HCT116 (cell line): ENCODE measurements at regions not wholly inside any gene's neighbourhood (a gene's known extent, or its start where the extent isn't known, plus 50 kb on each side); places are given as distances from the start of the nearest gene placed in this dataset.

ENCODE experiments used
- ATAC-seq: fragments of 200-7000 bp; cut with Tn5 transposase; 2 replicates; pipeline ENCODE4 v1.9.1; 2020; ENCODE audit warnings: mild to moderate bottlenecking, moderate library complexity
- BruUV-seq: library from RNA; stranded (reverse); fragments of 400-500 nt; replicated peaks from 2 replicates; lab custom pipeline; 2021; lab: Mats Ljungman, UMichigan
- CTCF ChIA-PET: fragments of 300-600 bp; sonication (Branson Sonifier 250); formaldehyde crosslinking; loops from one replicate; lab custom pipeline; 2021; ENCODE audit warnings: antibody characterized with exemption; lab: Charles Lee
- POLR2A ChIA-PET: fragments of 300-600, 350-600 bp; sonication (Branson Sonifier 250); formaldehyde crosslinking; loops from one replicate; lab custom pipeline; 2021; ENCODE audit warnings: antibody characterized with exemption; lab: Charles Lee
- RAD21 ChIA-PET, 2 experiments: fragments of 300-600 bp; sonication (Branson Sonifier 250); formaldehyde crosslinking; loops; one replicate each; lab custom pipeline; 2023; ENCODE audit warnings: low total read pairs in 2 of 2; ENCODE audit not compliant: uncharacterized antibody in 2 of 2, unreplicated experiment in 2 of 2, low non-redundant PET in 1 of 2; lab: Charles Lee
- DNase-seq: peaks from one replicate; pipeline ENCODE4 v3.0.0-alpha.2; 2010; ENCODE audit warnings: low read depth, low spot score
- H2AFZ ChIP-seq: fragments of 200-600 bp; shearing (Covaris generic), sonication (generic); 2 replicates; pipeline ENCODE4 v1.6.1; 2017; ENCODE audit warnings: low read depth, mixed run types, mixed read lengths, antibody characterized with exemption, low read length; ENCODE audit not compliant: poor library complexity, severe bottlenecking
- H3K27ac ChIP-seq: 2 replicates; pipeline ENCODE4 v1.5.1; 2012; ENCODE audit warnings: low read depth, low read length
- H3K27me3 ChIP-seq: fragments of 200-600 bp; sonication (generic); 2 replicates; pipeline ENCODE4 v1.6.1; 2016; ENCODE audit warnings: mixed run types, low read length, mixed read lengths; ENCODE audit not compliant: insufficient read depth
- H3K36me3 ChIP-seq, 2 experiments: fragments of 200-500 bp in 1 of 2; fragments of 200-600 bp in 1 of 2; sonication (Bioruptor generic) in 1 of 2; sonication (generic) in 1 of 2; 2 replicates each; pipeline versions ENCODE4 v1.5.1 to v1.6.1; 2014 to 2016; ENCODE audit warnings: low read length in 2 of 2, inconsistent platforms in 1 of 2, mixed read lengths in 1 of 2, mixed run types in 1 of 2; ENCODE audit not compliant: insufficient read depth in 2 of 2, control insufficient read depth in 1 of 2
- H3K4me1 ChIP-seq, 2 experiments: fragments of 200-600 bp in 1 of 2; sonication (generic) in 1 of 2; 2 replicates each; pipeline versions ENCODE4 v1.5.1 to v1.6.1; 2012 to 2017; ENCODE audit warnings: low read length in 2 of 2, inconsistent platforms in 1 of 2, mild to moderate bottlenecking in 1 of 2, mixed read lengths in 1 of 2, mixed run types in 1 of 2, moderate library complexity in 1 of 2; ENCODE audit not compliant: insufficient read depth in 2 of 2, control insufficient read depth in 1 of 2
- H3K4me2 ChIP-seq: fragments of 200-600 bp; sonication (generic); 2 replicates; pipeline ENCODE4 v1.6.1; 2017; ENCODE audit warnings: mixed run types, low read length, mixed read lengths
- H3K4me3 ChIP-seq, 2 experiments: fragments of 200-600 bp in 1 of 2; sonication (generic) in 1 of 2; replicated peaks in 1 of 2; 2 replicates each; pipeline ENCODE4 v1.5.1; 2011 to 2016; ENCODE audit warnings: low read length in 2 of 2, control low read depth in 1 of 2, low read depth in 1 of 2, mild to moderate bottlenecking in 1 of 2, mixed read lengths in 1 of 2, mixed run types in 1 of 2
- H3K79me2 ChIP-seq: fragments of 200-600 bp; sonication (generic); 2 replicates; pipeline ENCODE4 v1.6.1; 2017; ENCODE audit warnings: mild to moderate bottlenecking, mixed run types, low read length, moderate library complexity, mixed read lengths; ENCODE audit not compliant: insufficient read depth
- H3K9ac ChIP-seq: fragments of 200-600 bp; sonication (generic); 2 replicates; pipeline ENCODE4 v1.6.1; 2016; ENCODE audit warnings: low read length, mixed read lengths
- H3K9me2 ChIP-seq: fragments of 200-600 bp; sonication (generic), shearing (Covaris generic); 2 replicates; pipeline ENCODE4 v1.6.1; 2017; ENCODE audit warnings: mixed run types, mild to moderate bottlenecking, moderate library complexity; ENCODE audit not compliant: insufficient read depth
- H3K9me3 ChIP-seq, 2 experiments: fragments of 200-500 bp in 1 of 2; fragments of 200-600 bp in 1 of 2; sonication (Bioruptor generic) in 1 of 2; sonication (generic) in 1 of 2; 2 replicates each; pipeline ENCODE4 v1.6.1; 2014 to 2017; ENCODE audit warnings: low read length in 2 of 2, mixed read lengths in 2 of 2, inconsistent platforms in 1 of 2, low read depth in 1 of 2, mild to moderate bottlenecking in 1 of 2, mixed run types in 1 of 2, moderate library complexity in 1 of 2; ENCODE audit not compliant: control insufficient read depth in 1 of 2, insufficient read depth in 1 of 2
- H4K20me1 ChIP-seq: fragments of 200-600 bp; sonication (generic), shearing (Covaris generic); 2 replicates; pipeline ENCODE4 v1.6.1; 2017; ENCODE audit warnings: mixed run types, mild to moderate bottlenecking, moderate library complexity; ENCODE audit not compliant: insufficient read depth
- CBX3 ChIP-seq: IDR thresholded peaks from 2 replicates; pipeline ENCODE4 v1.6.1; 2012; ENCODE audit warnings: low read depth
- CEBPB ChIP-seq: IDR thresholded peaks from 2 replicates; pipeline ENCODE4 v1.6.1; 2012; ENCODE audit warnings: low read depth
- EGR1 ChIP-seq: IDR thresholded peaks from 2 replicates; pipeline ENCODE4 v1.6.1; 2012; ENCODE audit warnings: low read depth
- ELF1 ChIP-seq: IDR thresholded peaks from 2 replicates; pipeline ENCODE4 v1.6.1; 2012; ENCODE audit warnings: low read depth, borderline replicate concordance
- EZH2 ChIP-seq: fragments of 200-600 bp; sonication (generic); IDR thresholded peaks from 2 replicates; pipeline ENCODE4 v1.6.1; 2017; ENCODE audit warnings: antibody characterized with exemption, mixed run types
- EZH2phosphoT487 ChIP-seq: fragments of 200-600 bp; IDR thresholded peaks from 2 replicates; pipeline ENCODE4 v1.6.1; 2018; ENCODE audit warnings: antibody characterized with exemption, borderline replicate concordance
- FOSL1 ChIP-seq: IDR thresholded peaks from 2 replicates; pipeline ENCODE4 v1.6.1; 2012; ENCODE audit warnings: low read depth
- POLR2AphosphoS5 ChIP-seq: IDR thresholded peaks from 2 replicates; pipeline ENCODE4 v1.6.1; 2011; ENCODE audit warnings: mild to moderate bottlenecking, low read depth, low read length, moderate library complexity
- RAD21 ChIP-seq: IDR thresholded peaks from 2 replicates; pipeline ENCODE4 v1.6.1; 2012; ENCODE audit warnings: low read depth, mild to moderate bottlenecking
- SIN3A ChIP-seq: IDR thresholded peaks from 2 replicates; pipeline ENCODE4 v1.6.1; 2012; ENCODE audit warnings: low read depth
- SP1 ChIP-seq: IDR thresholded peaks from 2 replicates; pipeline ENCODE4 v1.6.1; 2012; ENCODE audit warnings: low read depth
- SRF ChIP-seq: IDR thresholded peaks from 2 replicates; pipeline ENCODE4 v1.6.1; 2012; ENCODE audit warnings: low read depth
- TCF7L2 ChIP-seq: IDR thresholded peaks from 2 replicates; pipeline ENCODE4 v1.7.0; 2011; ENCODE audit warnings: borderline replicate concordance, inconsistent platforms; ENCODE audit not compliant: insufficient read depth, insufficient read length; ENCODE audit errors: extremely low read depth
- YY1 ChIP-seq: IDR thresholded peaks from 2 replicates; pipeline ENCODE4 v1.6.1; 2011; ENCODE audit warnings: low read length, low read depth, moderate library complexity, mild to moderate bottlenecking; ENCODE audit not compliant: insufficient replicate concordance; ENCODE audit errors: extremely low read depth
- ZFX ChIP-seq: fragments of 450-650 bp; IDR thresholded peaks from 2 replicates; pipeline ENCODE4 v1.6.1; 2017
- ZNF274 ChIP-seq: fragments of 200-500 bp; sonication (Bioruptor generic); IDR thresholded peaks from 2 replicates; pipeline ENCODE4 v1.6.1; 2014; ENCODE audit warnings: mild to moderate bottlenecking, low read depth, low read length, inconsistent platforms
- intact Hi-C: fragments of 100-400 bp; cut with micrococcal nuclease; formaldehyde crosslinking; loops from 2 replicates; pipeline ENCODE4 v1.10.0; 2022
- TF ChIP-seq, protein P1 (sequence below): IDR thresholded peaks from 2 replicates; pipeline ENCODE4 v1.6.1; 2012
- TF ChIP-seq, protein P2 (sequence below), 3 experiments: fragments of 200-600 bp in 1 of 3; sonication (generic) in 1 of 3; IDR thresholded peaks in 2 of 3; conservative IDR thresholded peaks in 1 of 3; 2 replicates each; pipeline ENCODE4 v1.5.1; 2012 to 2017; ENCODE audit warnings: low read depth in 2 of 3, low read length in 2 of 3, antibody characterized with exemption in 1 of 3, borderline replicate concordance in 1 of 3, control low read depth in 1 of 3, mild to moderate bottlenecking in 1 of 3, mixed read lengths in 1 of 3, mixed run types in 1 of 3, moderate library complexity in 1 of 3; ENCODE audit not compliant: insufficient read depth in 1 of 3
- TF ChIP-seq, protein P3 (sequence below): IDR thresholded peaks from 2 replicates; pipeline ENCODE4 v1.6.1; 2012; ENCODE audit warnings: low read depth
- TF ChIP-seq, protein P4 (sequence below): IDR thresholded peaks from 2 replicates; pipeline ENCODE4 v1.6.1; 2012

DNA sequence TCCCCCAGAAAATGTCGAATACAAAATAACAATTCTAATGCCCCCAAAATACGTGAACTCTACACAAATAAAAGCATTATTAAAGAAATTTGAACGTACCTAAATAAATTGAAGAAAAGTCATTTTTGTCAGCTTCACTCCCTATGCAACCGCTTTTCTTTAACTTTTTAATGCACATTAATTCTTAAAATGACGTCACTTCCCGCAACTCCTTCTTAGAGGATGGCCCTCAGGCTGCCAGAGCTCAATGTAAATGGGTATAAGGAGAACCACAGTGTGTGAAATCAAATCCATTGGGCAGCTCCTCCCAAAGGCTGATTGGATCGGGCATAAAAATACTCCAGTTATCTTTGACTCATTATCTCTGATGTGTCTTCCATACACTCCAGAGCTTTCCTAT, 736.9 kb downstream of the GBE1 start:
- Histone ChIP-seq H3K9me2 (no peaks in the 10 kb centered on the region), H3K9ac (no peak overlapping the region), H3K4me3 (no peak overlapping the region), H3K4me2 (no peak overlapping the region), H3K79me2 (no peaks in the 10 kb centered on the region), H4K20me1 (no peaks in the 10 kb centered on the region), H3K27me3 (no peaks in the 10 kb centered on the region), H3K36me3 (no peaks in the 10 kb centered on the region), H3K4me1 (no peaks in the 10 kb centered on the region), H3K9me3 (peaks cover 0 to 17% of the 10 kb centered on the region in 2 experiments; a peak in 2 of 4 replicates), H2AFZ (no peak overlapping the region), H3K27ac (no peak overlapping the region)
- intact Hi-C loops = no loop called here
- BruUV-seq = no TSS peak
- ChIA-PET RAD21 (no interaction called here), CTCF (no interaction called here), POLR2A (no interaction called here)
- no peak for ATAC-seq
- no peak for DNase-seq
- no peak for TF ChIP-seq TCF7L2
- TF ChIP-seq YY1 = no peak
- TF ChIP-seq EZH2phosphoT487 = no peak
- TF ChIP-seq POLR2AphosphoS5 = no peak
- TF ChIP-seq SP1 = no peak
- no peak for TF ChIP-seq CBX3
- TF ChIP-seq EGR1 = no peak
- no peak for TF ChIP-seq CEBPB
- TF ChIP-seq, protein P1, sequence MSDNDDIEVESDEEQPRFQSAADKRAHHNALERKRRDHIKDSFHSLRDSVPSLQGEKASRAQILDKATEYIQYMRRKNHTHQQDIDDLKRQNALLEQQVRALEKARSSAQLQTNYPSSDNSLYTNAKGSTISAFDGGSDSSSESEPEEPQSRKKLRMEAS = no peak
- no peak for TF ChIP-seq ZFX
- TF ChIP-seq, protein P2, sequence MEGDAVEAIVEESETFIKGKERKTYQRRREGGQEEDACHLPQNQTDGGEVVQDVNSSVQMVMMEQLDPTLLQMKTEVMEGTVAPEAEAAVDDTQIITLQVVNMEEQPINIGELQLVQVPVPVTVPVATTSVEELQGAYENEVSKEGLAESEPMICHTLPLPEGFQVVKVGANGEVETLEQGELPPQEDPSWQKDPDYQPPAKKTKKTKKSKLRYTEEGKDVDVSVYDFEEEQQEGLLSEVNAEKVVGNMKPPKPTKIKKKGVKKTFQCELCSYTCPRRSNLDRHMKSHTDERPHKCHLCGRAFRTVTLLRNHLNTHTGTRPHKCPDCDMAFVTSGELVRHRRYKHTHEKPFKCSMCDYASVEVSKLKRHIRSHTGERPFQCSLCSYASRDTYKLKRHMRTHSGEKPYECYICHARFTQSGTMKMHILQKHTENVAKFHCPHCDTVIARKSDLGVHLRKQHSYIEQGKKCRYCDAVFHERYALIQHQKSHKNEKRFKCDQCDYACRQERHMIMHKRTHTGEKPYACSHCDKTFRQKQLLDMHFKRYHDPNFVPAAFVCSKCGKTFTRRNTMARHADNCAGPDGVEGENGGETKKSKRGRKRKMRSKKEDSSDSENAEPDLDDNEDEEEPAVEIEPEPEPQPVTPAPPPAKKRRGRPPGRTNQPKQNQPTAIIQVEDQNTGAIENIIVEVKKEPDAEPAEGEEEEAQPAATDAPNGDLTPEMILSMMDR (IDR thresholded peaks at IDR 0.05 in 2 of 3, conservative IDR thresholded peaks at IDR 0.05 in 1 of 3; ENCODE audit: borderline replicate concordance in 1 of 3, insufficient read depth in 1 of 3, low read depth in 2 of 3, low read length in 2 of 3) = no peak
- TF ChIP-seq, protein P3, sequence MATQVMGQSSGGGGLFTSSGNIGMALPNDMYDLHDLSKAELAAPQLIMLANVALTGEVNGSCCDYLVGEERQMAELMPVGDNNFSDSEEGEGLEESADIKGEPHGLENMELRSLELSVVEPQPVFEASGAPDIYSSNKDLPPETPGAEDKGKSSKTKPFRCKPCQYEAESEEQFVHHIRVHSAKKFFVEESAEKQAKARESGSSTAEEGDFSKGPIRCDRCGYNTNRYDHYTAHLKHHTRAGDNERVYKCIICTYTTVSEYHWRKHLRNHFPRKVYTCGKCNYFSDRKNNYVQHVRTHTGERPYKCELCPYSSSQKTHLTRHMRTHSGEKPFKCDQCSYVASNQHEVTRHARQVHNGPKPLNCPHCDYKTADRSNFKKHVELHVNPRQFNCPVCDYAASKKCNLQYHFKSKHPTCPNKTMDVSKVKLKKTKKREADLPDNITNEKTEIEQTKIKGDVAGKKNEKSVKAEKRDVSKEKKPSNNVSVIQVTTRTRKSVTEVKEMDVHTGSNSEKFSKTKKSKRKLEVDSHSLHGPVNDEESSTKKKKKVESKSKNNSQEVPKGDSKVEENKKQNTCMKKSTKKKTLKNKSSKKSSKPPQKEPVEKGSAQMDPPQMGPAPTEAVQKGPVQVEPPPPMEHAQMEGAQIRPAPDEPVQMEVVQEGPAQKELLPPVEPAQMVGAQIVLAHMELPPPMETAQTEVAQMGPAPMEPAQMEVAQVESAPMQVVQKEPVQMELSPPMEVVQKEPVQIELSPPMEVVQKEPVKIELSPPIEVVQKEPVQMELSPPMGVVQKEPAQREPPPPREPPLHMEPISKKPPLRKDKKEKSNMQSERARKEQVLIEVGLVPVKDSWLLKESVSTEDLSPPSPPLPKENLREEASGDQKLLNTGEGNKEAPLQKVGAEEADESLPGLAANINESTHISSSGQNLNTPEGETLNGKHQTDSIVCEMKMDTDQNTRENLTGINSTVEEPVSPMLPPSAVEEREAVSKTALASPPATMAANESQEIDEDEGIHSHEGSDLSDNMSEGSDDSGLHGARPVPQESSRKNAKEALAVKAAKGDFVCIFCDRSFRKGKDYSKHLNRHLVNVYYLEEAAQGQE = no peak
- TF ChIP-seq SRF = no peak
- TF ChIP-seq ELF1 = no peak
- no peak for TF ChIP-seq FOSL1
- TF ChIP-seq ZNF274 = no peak
- TF ChIP-seq SIN3A = no peak
- no peak for TF ChIP-seq RAD21
- no peak for TF ChIP-seq EZH2
- TF ChIP-seq, protein P4, sequence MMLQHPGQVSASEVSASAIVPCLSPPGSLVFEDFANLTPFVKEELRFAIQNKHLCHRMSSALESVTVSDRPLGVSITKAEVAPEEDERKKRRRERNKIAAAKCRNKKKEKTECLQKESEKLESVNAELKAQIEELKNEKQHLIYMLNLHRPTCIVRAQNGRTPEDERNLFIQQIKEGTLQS = no peak
